ENCODE measurements at regions not wholly inside any gene's neighbourhood (a gene's known extent, or its start where the extent isn't known, plus 50 kb on each side); places are given as distances from the start of the nearest gene placed in this dataset.

- peaks cover 9% of the 10 kb centered on the region for H3K9me3 Mint-ChIP-seq
- TF ChIP-seq CTCF (IDR thresholded peaks at IDR 0.05) = no peak
- H3K4me3 Mint-ChIP-seq = no peak overlapping the region
- no peaks in the 10 kb centered on the region for H3K27me3 Mint-ChIP-seq (ENCODE audit: insufficient read depth)
- H3K36me3 Mint-ChIP-seq (ENCODE audit: low read depth) = no peaks in the 10 kb centered on the region
- DNase-seq = no peak
- no peak overlapping the region for H3K27ac Mint-ChIP-seq
- 0 out of 2 replicates have a peak, but pooled peaks cover 4% of the 10 kb centered on the region for H3K4me1 Mint-ChIP-seq (ENCODE audit: low read depth)
Measured at GRCh38 chr12:19965196-19966038, 402.9 kb upstream of the PDE3A start.

GRCh38 chr12:19967001-19967400 is 401.3 kb upstream of the PDE3A start:
- peaks cover 12% of the 10 kb centered on the region for H3K9me3 Mint-ChIP-seq
- 0 out of 2 replicates have a peak, but pooled peaks cover 4% of the 10 kb centered on the region for H3K4me1 Mint-ChIP-seq (ENCODE audit: low read depth)
- H3K4me3 Mint-ChIP-seq = no peak overlapping the region
- H3K27me3 Mint-ChIP-seq (ENCODE audit: insufficient read depth) = no peaks in the 10 kb centered on the region
- no peak for TF ChIP-seq CTCF (IDR thresholded peaks at IDR 0.05)
- H3K36me3 Mint-ChIP-seq (ENCODE audit: low read depth) = no peaks in the 10 kb centered on the region
- DNase-seq = no peak
- no peak overlapping the region for H3K27ac Mint-ChIP-seq

GRCh38 chr12:19967431-19967830 is 400.9 kb upstream of the PDE3A start:
- no peak overlapping the region for H3K4me3 Mint-ChIP-seq
- H3K27ac Mint-ChIP-seq = no peak overlapping the region
- H3K9me3 Mint-ChIP-seq = peaks cover 16% of the 10 kb centered on the region

GRCh38 chr12:19970116-19970515 is 398.2 kb upstream of the PDE3A start:
- Mint-ChIP-seq H3K36me3 (ENCODE audit: low read depth) (no peaks in the 10 kb centered on the region), H3K9me3 (peaks cover 34% of the 10 kb centered on the region), H3K4me3 (no peak overlapping the region), H3K27me3 (ENCODE audit: insufficient read depth) (no peaks in the 10 kb centered on the region), H3K4me1 (ENCODE audit: low read depth) (0 out of 2 replicates have a peak, but pooled peaks cover 4% of the 10 kb centered on the region), H3K27ac (no peak overlapping the region)
- TF ChIP-seq CTCF (IDR thresholded peaks at IDR 0.05) = no peak
- DNase-seq = peak; percentile 4

More at GRCh38 chr12:19967431-19967830, 400.9 kb upstream of the PDE3A start:
- TF ChIP-seq CTCF (IDR thresholded peaks at IDR 0.05) = no peak
- no peaks in the 10 kb centered on the region for H3K27me3 Mint-ChIP-seq (ENCODE audit: insufficient read depth)
- 0 out of 2 replicates have a peak, but pooled peaks cover 4% of the 10 kb centered on the region for H3K4me1 Mint-ChIP-seq (ENCODE audit: low read depth)
- DNase-seq = peak; percentile 42
- H3K36me3 Mint-ChIP-seq (ENCODE audit: low read depth) = no peaks in the 10 kb centered on the region

- no peak for DNase-seq
- Mint-ChIP-seq H3K27ac (no peak overlapping the region), H3K36me3 (ENCODE audit: low read depth) (no peaks in the 10 kb centered on the region), H3K27me3 (ENCODE audit: insufficient read depth) (no peaks in the 10 kb centered on the region), H3K4me1 (ENCODE audit: low read depth) (0 out of 2 replicates have a peak, but pooled peaks cover 4% of the 10 kb centered on the region), H3K9me3 (peaks cover 36% of the 10 kb centered on the region), H3K4me3 (no peak overlapping the region)
- no peak for TF ChIP-seq CTCF (IDR thresholded peaks at IDR 0.05)
Measured at GRCh38 chr12:19970821-19971220, 397.5 kb upstream of the PDE3A start.
